HPDE6-E6E7 (cell line): ENCODE measurements at regions not wholly inside any gene's neighbourhood (a gene's known extent, or its start where the extent isn't known, plus 50 kb on each side); places are given as distances from the start of the nearest gene placed in this dataset.

ENCODE experiments used
- DNase-seq: peaks from one replicate; pipeline ENCODE4 v3.0.0; 2011; ENCODE audit warnings: missing footprints; ENCODE audit errors: extremely low spot score

- no peak for DNase-seq
These were observed 265.2 kb downstream of the NSG2 start for GRCh38 chr5:174310706-174311105.

- DNase-seq = no peak
These were observed 265.6 kb downstream of the NSG2 start for GRCh38 chr5:174311121-174311520.

GRCh38 chr5:174311531-174312269 is 266.2 kb downstream of the NSG2 start:
- peak; percentile 19 for DNase-seq

- no peak for DNase-seq
These were observed 266.7 kb downstream of the NSG2 start for GRCh38 chr5:174312270-174312617.

- DNase-seq = no peak
These were observed 267.1 kb downstream of the NSG2 start for GRCh38 chr5:174312641-174313040.

GRCh38 chr5:174313615-174314014 is 268.1 kb downstream of the NSG2 start:
- no peak for DNase-seq

- DNase-seq = no peak
These were observed 268.8 kb downstream of the NSG2 start for GRCh38 chr5:174314261-174314660.

GRCh38 chr5:174315471-174315870 is 270.0 kb downstream of the NSG2 start:
- no peak for DNase-seq

- DNase-seq = no peak
These were observed 270.4 kb downstream of the NSG2 start for GRCh38 chr5:174315871-174316270.

- no peak for DNase-seq
These were observed 270.8 kb downstream of the NSG2 start for GRCh38 chr5:174316326-174316725.

- DNase-seq = peak; percentile 21
These were observed 271.9 kb downstream of the NSG2 start for GRCh38 chr5:174317256-174317894.

GRCh38 chr5:174318578-174318977 is 273.1 kb downstream of the NSG2 start:
- no peak for DNase-seq

- no peak for DNase-seq
These were observed 274.0 kb downstream of the NSG2 start for GRCh38 chr5:174319551-174319950.

GRCh38 chr5:174320051-174320450 is 274.5 kb downstream of the NSG2 start:
- DNase-seq = no peak

GRCh38 chr5:174323878-174324281 is 278.4 kb downstream of the NSG2 start:
- peak; percentile 4 for DNase-seq

- no peak for DNase-seq
These were observed 279.2 kb downstream of the NSG2 start for GRCh38 chr5:174324680-174325079.

- DNase-seq = no peak
These were observed 279.9 kb downstream of the NSG2 start for GRCh38 chr5:174325431-174325830.

GRCh38 chr5:174325961-174326360 is 280.5 kb downstream of the NSG2 start:
- DNase-seq = no peak

GRCh38 chr5:174326372-174326771 is 280.9 kb downstream of the NSG2 start:
- DNase-seq = no peak

- DNase-seq = peak; percentile 19
These were observed 281.9 kb downstream of the NSG2 start for GRCh38 chr5:174327317-174327864.

- no peak for DNase-seq
These were observed 282.4 kb downstream of the NSG2 start for GRCh38 chr5:174327896-174328295.

GRCh38 chr5:174328631-174329299 is 283.3 kb downstream of the NSG2 start:
- no peak for DNase-seq

GRCh38 chr5:174329738-174330137 is 284.2 kb downstream of the NSG2 start:
- no peak for DNase-seq
